CD4-positive, alpha-beta memory T cell (primary cell): ENCODE measurements at regions not wholly inside any gene's neighbourhood (a gene's known extent, or its start where the extent isn't known, plus 50 kb on each side); places are given as distances from the start of the nearest gene placed in this dataset.
"Not testable (repeated sequence)": the region's sequence is repeated elsewhere in the genome, so short reads cannot be mapped to it uniquely, and the experiment has no call there.

Experiments
- CTCF ChIA-PET: fragments of 350-600 bp; sonication (Branson Sonifier 250); formaldehyde crosslinking; loops from one replicate; lab custom pipeline; 2021; ENCODE audit warnings: inconsistent platforms; ENCODE audit not compliant: partially characterized antibody; lab: Charles Lee
- POLR2A ChIA-PET: fragments of 350-600 bp; sonication (Branson Sonifier 250); formaldehyde crosslinking; loops from one replicate; lab custom pipeline; 2021; ENCODE audit not compliant: partially characterized antibody; lab: Charles Lee
- DNase-seq, 5 donors: peaks; one replicate each; pipeline versions ENCODE4 v3.0.0 to v3.0.0-alpha.2; 2020 to 2022; ENCODE audit warnings: mixed read lengths in 1 of 5
- H3K27ac ChIP-seq: one replicate; pipeline ENCODE4 v1.7.0; 2013; ENCODE audit warnings: low read depth, low read length
- H3K27me3 ChIP-seq: 2 replicates; pipeline ENCODE4 v1.7.0; 2013; ENCODE audit warnings: mild to moderate bottlenecking, low read length, moderate library complexity; ENCODE audit not compliant: insufficient read depth
- H3K36me3 ChIP-seq: 2 replicates; pipeline ENCODE4 v1.7.0; 2013; ENCODE audit warnings: mild to moderate bottlenecking, low read length, moderate library complexity; ENCODE audit not compliant: insufficient read depth
- H3K4me1 ChIP-seq: 2 replicates; pipeline ENCODE4 v1.7.0; 2013; ENCODE audit warnings: mild to moderate bottlenecking, low read length, moderate library complexity; ENCODE audit not compliant: insufficient read depth
- H3K4me3 ChIP-seq, 2 donors: one replicate each; pipeline ENCODE4 v1.7.0; 2013; ENCODE audit warnings: low read length in 2 of 2, mild to moderate bottlenecking in 1 of 2
- H3K9me3 ChIP-seq, 2 donors: one replicate each; pipeline ENCODE4 v1.7.0; 2013; ENCODE audit warnings: low read length in 2 of 2, control low read depth in 1 of 2; ENCODE audit not compliant: control insufficient read depth in 1 of 2
- H3K27ac Mint-ChIP-seq, 7 donors: one replicate each; pipeline ENCODE4 v1.8.0; 2020 to 2021; ENCODE audit warnings: mixed read lengths in 7 of 7, mild to moderate bottlenecking in 6 of 7, inconsistent platforms in 3 of 7, moderate library complexity in 3 of 7
- H3K27me3 Mint-ChIP-seq, 2 donors: one replicate each; pipeline ENCODE4 v1.8.0; 2020 to 2021; ENCODE audit warnings: mixed read lengths in 2 of 2
- H3K36me3 Mint-ChIP-seq, 2 donors: one replicate each; pipeline ENCODE4 v1.8.0; 2020 to 2021; ENCODE audit warnings: mixed read lengths in 2 of 2, inconsistent platforms in 1 of 2, mild to moderate bottlenecking in 1 of 2
- H3K4me1 Mint-ChIP-seq, 4 donors: one replicate each; pipeline ENCODE4 v1.8.0; 2020 to 2021; ENCODE audit warnings: mixed read lengths in 4 of 4, mild to moderate bottlenecking in 1 of 4
- H3K4me3 Mint-ChIP-seq, 8 donors: one replicate each; pipeline ENCODE4 v1.8.0; 2020 to 2021; ENCODE audit warnings: mixed read lengths in 8 of 8, mild to moderate bottlenecking in 7 of 8, moderate library complexity in 6 of 8, inconsistent platforms in 3 of 8
- H3K9me3 Mint-ChIP-seq, 8 donors: one replicate each; pipeline ENCODE4 v1.8.0; 2020 to 2021; ENCODE audit warnings: mixed read lengths in 8 of 8, mild to moderate bottlenecking in 5 of 8, inconsistent platforms in 3 of 8, moderate library complexity in 1 of 8
- intact Hi-C: fragments of 100-400 bp; cut with micrococcal nuclease; formaldehyde crosslinking; loops from one replicate; pipeline ENCODE4 v1.15.1; 2023

GRCh38 chr12:90816353-90817089, 138.5 kb downstream of the CCER1 start:
- CTCF ChIA-PET: no interaction called here
- no peaks in the 10 kb centered on the region for H3K9me3 Mint-ChIP-seq
- no peak overlapping the region for H3K4me3 ChIP-seq
- H3K36me3 ChIP-seq: no peaks in the 10 kb centered on the region
- peaks cover 0 to 2% of the 10 kb centered on the region in 2 donors for H3K27me3 Mint-ChIP-seq
- no peaks in the 10 kb centered on the region for H3K9me3 ChIP-seq
- H3K27me3 ChIP-seq: no peaks in the 10 kb centered on the region
- DNase-seq: no peak
- H3K4me3 Mint-ChIP-seq: no peak overlapping the region
- intact Hi-C loops: no loop called here
- H3K27ac ChIP-seq: no peak overlapping the region
- H3K4me1 ChIP-seq: no peaks in the 10 kb centered on the region
- H3K27ac Mint-ChIP-seq: no peak overlapping the region
- no peaks in the 10 kb centered on the region for H3K36me3 Mint-ChIP-seq
- POLR2A ChIA-PET: no interaction called here
- H3K4me1 Mint-ChIP-seq: no peaks in the 10 kb centered on the region

- no peak for DNase-seq
- Histone ChIP-seq H3K9me3 (no peaks in the 10 kb centered on the region), H3K4me3 (no peak overlapping the region), H3K4me1 (no peaks in the 10 kb centered on the region), H3K36me3 (no peaks in the 10 kb centered on the region), H3K27me3 (no peaks in the 10 kb centered on the region), H3K27ac (no peak overlapping the region)
- Mint-ChIP-seq H3K27ac (no peak overlapping the region), H3K4me1 (no peaks in the 10 kb centered on the region), H3K9me3 (no peaks in the 10 kb centered on the region), H3K4me3 (no peak overlapping the region), H3K27me3 (no peaks in the 10 kb centered on the region), H3K36me3 (no peaks in the 10 kb centered on the region)
- POLR2A ChIA-PET: no interaction called here
- intact Hi-C loops: no loop called here
- CTCF ChIA-PET: no interaction called here
These were observed 145.0 kb downstream of the CCER1 start for GRCh38 chr12:90809940-90810339.

GRCh38 chr12:90808568-90808967, 146.4 kb downstream of the CCER1 start:
- DNase-seq: no peak
- CTCF ChIA-PET: no interaction called here
- intact Hi-C loops: no loop called here
- Histone ChIP-seq H3K27ac (no peak overlapping the region), H3K36me3 (no peaks in the 10 kb centered on the region), H3K9me3 (no peaks in the 10 kb centered on the region), H3K4me1 (no peaks in the 10 kb centered on the region), H3K4me3 (no peak overlapping the region), H3K27me3 (no peaks in the 10 kb centered on the region)
- peaks cover 0 to 1% (median 0%) of the 10 kb centered on the region in 8 donors for H3K9me3 Mint-ChIP-seq
- no peaks in the 10 kb centered on the region for H3K27me3 Mint-ChIP-seq
- POLR2A ChIA-PET: no interaction called here
- no peak overlapping the region for H3K27ac Mint-ChIP-seq
- no peaks in the 10 kb centered on the region for H3K36me3 Mint-ChIP-seq
- no peaks in the 10 kb centered on the region for H3K4me1 Mint-ChIP-seq
- no peak overlapping the region for H3K4me3 Mint-ChIP-seq

GRCh38 chr12:90802727-90803126, 152.2 kb downstream of the CCER1 start:
- ChIA-PET CTCF (no interaction called here), POLR2A (no interaction called here)
- Histone ChIP-seq H3K27me3 (no peaks in the 10 kb centered on the region), H3K4me3 (no peak overlapping the region), H3K4me1 (no peaks in the 10 kb centered on the region), H3K36me3 (no peaks in the 10 kb centered on the region), H3K27ac (no peak overlapping the region), H3K9me3 (no peaks in the 10 kb centered on the region)
- no peak overlapping the region for H3K27ac Mint-ChIP-seq
- H3K4me1 Mint-ChIP-seq: no peaks in the 10 kb centered on the region
- intact Hi-C loops: no loop called here
- no peak overlapping the region for H3K4me3 Mint-ChIP-seq
- no peaks in the 10 kb centered on the region for H3K27me3 Mint-ChIP-seq
- no peaks in the 10 kb centered on the region for H3K36me3 Mint-ChIP-seq
- no peak for DNase-seq
- H3K9me3 Mint-ChIP-seq: peaks cover 0 to 1% (median 0%) of the 10 kb centered on the region in 8 donors

DNA sequence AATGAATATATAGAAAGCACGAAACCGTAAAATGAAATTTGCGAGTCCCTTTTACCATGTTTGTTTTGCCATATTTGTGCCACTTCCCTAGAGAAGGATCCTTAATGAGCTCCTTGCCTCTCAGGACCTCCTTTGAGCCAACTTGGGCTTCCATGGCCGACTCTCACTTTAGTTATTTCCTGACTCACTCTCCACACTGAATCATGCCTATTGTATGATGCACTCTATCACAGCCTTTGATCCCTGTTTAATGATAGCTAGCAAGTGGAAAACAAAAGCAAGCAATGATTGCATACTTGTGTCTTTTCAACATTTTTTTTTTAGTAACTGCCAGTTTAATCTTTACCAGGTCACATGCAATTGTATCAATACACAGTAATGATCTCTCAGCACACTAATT, 153.2 kb downstream of the CCER1 start:
- ChIA-PET POLR2A (no interaction called here), CTCF (no interaction called here)
- no peak overlapping the region for H3K4me3 Mint-ChIP-seq
- Histone ChIP-seq H3K27me3 (no peaks in the 10 kb centered on the region), H3K4me1 (no peaks in the 10 kb centered on the region), H3K4me3 (no peak overlapping the region), H3K36me3 (no peaks in the 10 kb centered on the region), H3K9me3 (no peaks in the 10 kb centered on the region), H3K27ac (no peak overlapping the region)
- DNase-seq: no peak
- peaks cover 0 to 1% (median 0%) of the 10 kb centered on the region in 8 donors for H3K9me3 Mint-ChIP-seq
- intact Hi-C loops: no loop called here
- H3K27me3 Mint-ChIP-seq: no peaks in the 10 kb centered on the region
- H3K27ac Mint-ChIP-seq: no peak overlapping the region
- no peaks in the 10 kb centered on the region for H3K36me3 Mint-ChIP-seq
- no peaks in the 10 kb centered on the region for H3K4me1 Mint-ChIP-seq

DNA sequence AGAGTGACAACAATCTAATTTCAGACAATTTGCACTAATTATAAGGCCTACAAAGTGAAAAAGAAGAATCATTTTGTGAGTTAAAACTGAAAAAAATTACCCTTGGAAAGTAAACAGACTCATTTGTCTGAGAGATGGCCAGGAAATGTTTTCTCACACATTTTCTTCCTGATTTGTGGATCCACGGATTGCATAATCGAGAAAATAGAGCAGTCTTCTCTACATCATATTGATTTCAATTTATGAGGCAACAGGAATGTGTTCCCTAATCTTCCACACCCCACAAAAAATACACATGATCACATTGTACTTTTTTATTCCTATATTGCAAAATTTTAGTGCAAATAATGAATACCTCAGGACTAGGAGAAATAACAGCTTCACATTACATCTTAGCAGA, 160.8 kb downstream of the CCER1 start:
- no peak overlapping the region for H3K27ac Mint-ChIP-seq
- CTCF ChIA-PET: no interaction called here
- no peaks in the 10 kb centered on the region for H3K27me3 Mint-ChIP-seq
- Histone ChIP-seq H3K4me3 (no peak overlapping the region), H3K27me3 (no peaks in the 10 kb centered on the region), H3K27ac (no peak overlapping the region), H3K36me3 (no peaks in the 10 kb centered on the region), H3K9me3 (no peaks in the 10 kb centered on the region), H3K4me1 (no peaks in the 10 kb centered on the region)
- H3K4me1 Mint-ChIP-seq: no peaks in the 10 kb centered on the region
- no peak for DNase-seq
- intact Hi-C loops: no loop called here
- no peak overlapping the region for H3K4me3 Mint-ChIP-seq
- POLR2A ChIA-PET: no interaction called here
- peaks cover 0 to 2% (median 0%) of the 10 kb centered on the region in 8 donors for H3K9me3 Mint-ChIP-seq
- H3K36me3 Mint-ChIP-seq: no peaks in the 10 kb centered on the region

- CTCF ChIA-PET, DNase-seq, H3K27ac ChIP-seq, H3K27ac Mint-ChIP-seq, POLR2A ChIA-PET, H3K9me3 Mint-ChIP-seq, H3K36me3 ChIP-seq, H3K9me3 ChIP-seq, H3K36me3 Mint-ChIP-seq, H3K27me3 Mint-ChIP-seq, H3K27me3 ChIP-seq, H3K4me1 Mint-ChIP-seq, intact Hi-C loops, H3K4me1 ChIP-seq, H3K4me3 ChIP-seq: not testable (repeated sequence)
- peak overlapping the region in 1 of 8 donors; percentile 55 for H3K4me3 Mint-ChIP-seq
These were observed 162.3 kb downstream of the CCER1 start for GRCh38 chr12:90792718-90793117.
